CD8-positive, alpha-beta memory T cell (primary cell): ENCODE measurements at regions not wholly inside any gene's neighbourhood (a gene's known extent, or its start where the extent isn't known, plus 50 kb on each side); places are given as distances from the start of the nearest gene placed in this dataset.

ENCODE experiments used
- CTCF ChIA-PET: fragments of 350-600 bp; sonication (Branson Sonifier 250); formaldehyde crosslinking; loops from one replicate; lab custom pipeline; 2021; ENCODE audit warnings: antibody characterized with exemption; lab: Charles Lee
- POLR2A ChIA-PET: fragments of 350-600 bp; sonication (Branson Sonifier 250); formaldehyde crosslinking; loops from one replicate; lab custom pipeline; 2021; ENCODE audit warnings: antibody characterized with exemption; lab: Charles Lee
- DNase-seq, 5 donors: peaks; one replicate each; pipeline versions ENCODE4 v3.0.0 to v3.0.0-alpha.2; 2020 to 2022; ENCODE audit warnings: mixed read lengths in 1 of 5
- H3K27ac ChIP-seq: one replicate; pipeline ENCODE4 v1.7.0; 2013; ENCODE audit warnings: low read depth, mild to moderate bottlenecking, low read length, moderate library complexity
- H3K27me3 ChIP-seq: 2 replicates; pipeline ENCODE4 v1.7.0; 2013; ENCODE audit warnings: low read length, mild to moderate bottlenecking; ENCODE audit not compliant: insufficient read depth, poor library complexity, severe bottlenecking
- H3K36me3 ChIP-seq: 2 replicates; pipeline ENCODE4 v1.7.0; 2013; ENCODE audit warnings: mild to moderate bottlenecking, low read length, moderate library complexity; ENCODE audit not compliant: insufficient read depth
- H3K4me1 ChIP-seq: 2 replicates; pipeline ENCODE4 v1.7.0; 2013; ENCODE audit warnings: mild to moderate bottlenecking, low read length, moderate library complexity; ENCODE audit not compliant: insufficient read depth
- H3K4me3 ChIP-seq: 2 replicates; pipeline ENCODE4 v1.7.0; 2013; ENCODE audit warnings: mild to moderate bottlenecking, low read length
- H3K9me3 ChIP-seq: 2 replicates; pipeline ENCODE4 v1.7.0; 2013; ENCODE audit warnings: mild to moderate bottlenecking, low read length
- H3K27ac Mint-ChIP-seq, 8 donors: one replicate each; pipeline ENCODE4 v1.8.0; 2020 to 2021; ENCODE audit warnings: mixed read lengths in 8 of 8, mild to moderate bottlenecking in 6 of 8, inconsistent platforms in 3 of 8, moderate library complexity in 3 of 8
- H3K27me3 Mint-ChIP-seq, 2 donors: one replicate each; pipeline ENCODE4 v1.8.0; 2020 to 2021; ENCODE audit warnings: mixed read lengths in 2 of 2, mild to moderate bottlenecking in 1 of 2, moderate library complexity in 1 of 2
- H3K36me3 Mint-ChIP-seq, 3 donors: one replicate each; pipeline ENCODE4 v1.8.0; 2020 to 2021; ENCODE audit warnings: mixed read lengths in 3 of 3, inconsistent platforms in 1 of 3, mild to moderate bottlenecking in 1 of 3
- H3K4me1 Mint-ChIP-seq, 3 donors: one replicate each; pipeline ENCODE4 v1.8.0; 2020 to 2021; ENCODE audit warnings: mixed read lengths in 3 of 3, inconsistent platforms in 1 of 3, mild to moderate bottlenecking in 1 of 3
- H3K4me3 Mint-ChIP-seq, 7 donors: one replicate each; pipeline ENCODE4 v1.8.0; 2020 to 2021; ENCODE audit warnings: mixed read lengths in 7 of 7, mild to moderate bottlenecking in 6 of 7, moderate library complexity in 4 of 7, inconsistent platforms in 2 of 7
- H3K9me3 Mint-ChIP-seq, 5 donors: one replicate each; pipeline ENCODE4 v1.8.0; 2020 to 2022; ENCODE audit warnings: mixed read lengths in 5 of 5, mild to moderate bottlenecking in 3 of 5, moderate library complexity in 2 of 5, inconsistent platforms in 1 of 5

DNA sequence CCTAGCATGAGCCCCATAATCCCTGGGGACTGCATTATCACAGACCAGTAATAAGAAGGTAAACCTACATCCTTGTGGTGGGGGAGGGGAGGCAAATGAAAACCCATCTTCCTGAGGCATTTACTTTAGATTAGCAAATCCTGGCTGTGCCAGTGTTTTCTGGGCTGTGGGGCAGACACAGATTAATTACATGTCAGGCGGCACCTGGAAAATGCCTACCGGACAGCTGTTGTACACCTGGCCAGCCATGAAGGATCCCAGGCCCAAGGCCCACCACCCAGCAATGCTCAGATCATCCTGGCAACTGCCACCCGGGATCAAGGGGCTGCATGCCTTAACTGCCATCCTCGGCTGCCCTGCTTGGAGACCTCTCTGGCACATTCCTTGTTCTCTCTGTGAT lies 59.1 kb upstream of the RASA2 start:
- Histone ChIP-seq H3K9me3 (no peaks in the 10 kb centered on the region), H3K4me1 (peaks cover 18% of the 10 kb centered on the region), H3K36me3 (peaks cover 4% of the 10 kb centered on the region), H3K27me3 (no peaks in the 10 kb centered on the region), H3K4me3 (no peak overlapping the region), H3K27ac (no peak overlapping the region)
- no peak for DNase-seq
- peak overlapping the region in 3 of 8 donors; percentile 17 to 68 (median 29) for H3K27ac Mint-ChIP-seq
- CTCF ChIA-PET, result interaction anchor here (2.1 to 5.4 kb wide), 3 partner anchors 9 to 67 kb away, joined by 6 to 32 read pairs (median 11); no protein-coding TSS in a partner anchor
- POLR2A ChIA-PET, result no interaction called here
- no peaks in the 10 kb centered on the region for H3K27me3 Mint-ChIP-seq
- peaks cover 45 to 83% (median 68%) of the 10 kb centered on the region in 3 donors for H3K4me1 Mint-ChIP-seq
- no peak overlapping the region for H3K4me3 Mint-ChIP-seq
- peaks cover 0 to 79% (median 13%) of the 10 kb centered on the region in 3 donors for H3K36me3 Mint-ChIP-seq
- no peaks in the 10 kb centered on the region for H3K9me3 Mint-ChIP-seq

DNA sequence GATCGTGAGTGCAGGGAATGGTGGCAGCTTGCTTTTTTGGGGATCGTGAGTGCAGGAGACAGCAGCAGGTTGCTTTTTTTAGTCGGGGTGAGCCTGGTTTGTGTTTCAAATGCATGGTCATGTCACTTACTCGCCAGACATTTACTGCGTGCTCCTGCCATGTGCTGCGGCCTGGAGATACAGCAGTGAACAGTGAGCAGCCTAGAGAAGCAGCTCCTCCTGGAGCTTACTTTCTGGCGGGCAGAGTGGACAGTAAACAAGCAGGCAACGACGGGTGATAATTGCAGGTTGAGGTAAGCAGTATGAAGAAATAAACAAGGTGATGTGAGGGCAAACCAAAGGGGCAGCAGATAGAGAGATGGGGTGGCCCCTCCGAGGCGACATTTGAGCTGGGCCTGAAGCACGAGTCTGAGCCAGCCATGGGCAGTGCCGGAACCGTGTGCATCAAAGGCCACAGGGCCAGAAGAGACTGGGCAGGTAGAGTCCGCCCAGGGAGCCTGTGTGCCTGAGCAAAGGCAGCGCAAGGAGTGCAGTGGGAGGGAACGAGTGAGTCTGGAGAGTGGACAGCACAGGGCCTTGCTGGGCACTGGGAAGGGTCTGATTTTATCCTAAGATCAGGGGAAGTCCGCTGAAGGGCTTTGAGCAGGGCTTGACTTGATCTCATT lies 57.3 kb upstream of the RASA2 start:
- Histone ChIP-seq H3K36me3 (peaks cover 4% of the 10 kb centered on the region), H3K27me3 (no peaks in the 10 kb centered on the region), H3K9me3 (no peaks in the 10 kb centered on the region), H3K4me1 (peaks cover 14% of the 10 kb centered on the region), H3K27ac (no peak overlapping the region), H3K4me3 (no peak overlapping the region)
- Mint-ChIP-seq H3K4me3 (peak overlapping the region in 1 of 7 donors; percentile 35), H3K27ac (peak overlapping the region in 5 of 8 donors; percentile 33 to 87 (median 55)), H3K36me3 (peaks cover 0 to 67% (median 12%) of the 10 kb centered on the region in 3 donors), H3K9me3 (no peaks in the 10 kb centered on the region), H3K27me3 (no peaks in the 10 kb centered on the region), H3K4me1 (peaks cover 46 to 81% (median 68%) of the 10 kb centered on the region in 3 donors)
- CTCF ChIA-PET, result interaction anchor here (1.0 to 2.9 kb wide), 4 partner anchors 11 to 69 kb away, joined by 3 to 7 read pairs (median 4); no protein-coding TSS in a partner anchor
- no peak for DNase-seq
- POLR2A ChIA-PET, result no interaction called here

GRCh38 chr3:141430316-141430715 lies 56.5 kb upstream of the RASA2 start:
- Mint-ChIP-seq H3K27me3 (no peaks in the 10 kb centered on the region), H3K27ac (peak overlapping the region in 1 of 8 donors; percentile 38), H3K36me3 (peaks cover 0 to 63% (median 12%) of the 10 kb centered on the region in 3 donors), H3K4me3 (no peak overlapping the region), H3K9me3 (no peaks in the 10 kb centered on the region), H3K4me1 (peaks cover 41 to 75% (median 61%) of the 10 kb centered on the region in 3 donors)
- CTCF ChIA-PET, result interaction anchor here (0.7 to 3.0 kb wide), 6 partner anchors 11 to 70 kb away, joined by 3 to 28 read pairs (median 3); no protein-coding TSS in a partner anchor
- Histone ChIP-seq H3K27ac (no peak overlapping the region), H3K9me3 (no peaks in the 10 kb centered on the region), H3K27me3 (no peaks in the 10 kb centered on the region), H3K4me3 (no peak overlapping the region), H3K36me3 (peaks cover 4% of the 10 kb centered on the region), H3K4me1 (peaks cover 14% of the 10 kb centered on the region)
- POLR2A ChIA-PET, result no interaction called here
- no peak for DNase-seq

GRCh38 chr3:141431411-141432378 lies 55.1 kb upstream of the RASA2 start:
- no peak for DNase-seq
- Histone ChIP-seq H3K27me3 (no peaks in the 10 kb centered on the region), H3K4me3 (no peak overlapping the region), H3K27ac (no peak overlapping the region), H3K9me3 (no peaks in the 10 kb centered on the region), H3K4me1 (peaks cover under 1% of the 10 kb centered on the region), H3K36me3 (peaks cover 4% of the 10 kb centered on the region)
- H3K4me1 Mint-ChIP-seq, result peaks cover 37 to 68% (median 48%) of the 10 kb centered on the region in 3 donors
- ChIA-PET CTCF (interaction anchor here (1.1 to 3.0 kb wide), 4 partner anchors 9 to 71 kb away, joined by 3 to 28 read pairs (median 6); no protein-coding TSS in a partner anchor), POLR2A (no interaction called here)
- H3K36me3 Mint-ChIP-seq, result peaks cover 0 to 54% (median 12%) of the 10 kb centered on the region in 3 donors
- no peaks in the 10 kb centered on the region for H3K9me3 Mint-ChIP-seq
- no peaks in the 10 kb centered on the region for H3K27me3 Mint-ChIP-seq
- H3K4me3 Mint-ChIP-seq, result peak overlapping the region in 1 of 7 donors; percentile 1
- H3K27ac Mint-ChIP-seq, result peak overlapping the region in 3 of 8 donors; percentile 17 to 71 (median 61)

DNA sequence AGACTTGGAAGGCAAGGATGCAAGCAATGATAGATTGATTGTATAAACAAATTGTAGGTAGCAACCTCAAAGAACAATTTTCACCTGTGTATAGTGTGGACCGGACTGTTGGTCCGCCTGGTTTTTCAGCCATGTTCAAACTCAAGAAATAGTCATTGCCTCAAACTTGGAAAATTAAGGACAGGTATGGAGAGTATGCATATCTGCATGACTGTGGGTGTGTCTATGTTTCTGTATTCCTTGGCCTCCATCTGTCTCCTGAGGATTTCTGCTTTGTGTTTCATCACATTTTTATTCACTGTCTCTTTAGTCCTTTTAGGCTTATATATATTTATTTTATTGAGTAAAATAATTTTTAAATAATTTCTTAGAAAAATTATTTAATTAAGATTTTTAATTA lies 53.9 kb upstream of the RASA2 start:
- ChIA-PET CTCF (interaction anchor here (1.2 to 3.0 kb wide), 2 partner anchors 8 to 63 kb away, joined by 3 to 28 read pairs; no protein-coding TSS in a partner anchor), POLR2A (interaction anchor here (1.0 kb wide), 1 partner anchor 32 kb away, joined by 3 read pairs; no protein-coding TSS in a partner anchor)
- DNase-seq, result no peak
- H3K9me3 Mint-ChIP-seq, result no peaks in the 10 kb centered on the region
- H3K9me3 ChIP-seq, result no peaks in the 10 kb centered on the region
- H3K36me3 Mint-ChIP-seq, result peaks cover 0 to 50% (median 12%) of the 10 kb centered on the region in 3 donors
- peak overlapping the region in 1 of 8 donors; percentile 40 for H3K27ac Mint-ChIP-seq
- H3K4me3 Mint-ChIP-seq, result no peak overlapping the region
- no peaks in the 10 kb centered on the region for H3K27me3 Mint-ChIP-seq
- peaks cover 4% of the 10 kb centered on the region for H3K36me3 ChIP-seq
- H3K4me1 ChIP-seq, result no peaks in the 10 kb centered on the region
- H3K4me3 ChIP-seq, result no peak overlapping the region
- no peak overlapping the region for H3K27ac ChIP-seq
- no peaks in the 10 kb centered on the region for H3K27me3 ChIP-seq
- H3K4me1 Mint-ChIP-seq, result peaks cover 37 to 63% (median 47%) of the 10 kb centered on the region in 3 donors

GRCh38 chr3:141434255-141434654 lies 52.6 kb upstream of the RASA2 start:
- no peak for DNase-seq
- no peaks in the 10 kb centered on the region for H3K9me3 Mint-ChIP-seq
- no peaks in the 10 kb centered on the region for H3K27me3 Mint-ChIP-seq
- no peak overlapping the region for H3K4me3 ChIP-seq
- peaks cover 4% of the 10 kb centered on the region for H3K36me3 ChIP-seq
- no peak overlapping the region for H3K27ac ChIP-seq
- ChIA-PET CTCF (interaction anchor here (1.0 to 1.7 kb wide), 2 partner anchors 73 to 123 kb away, joined by 3 to 5 read pairs; no protein-coding TSS in a partner anchor), POLR2A (no interaction called here)
- H3K27me3 ChIP-seq, result no peaks in the 10 kb centered on the region
- H3K27ac Mint-ChIP-seq, result peak overlapping the region in 6 of 8 donors; percentile 12 to 87 (median 49)
- H3K36me3 Mint-ChIP-seq, result peaks cover 0 to 50% (median 12%) of the 10 kb centered on the region in 3 donors
- peaks cover 38 to 62% (median 45%) of the 10 kb centered on the region in 3 donors for H3K4me1 Mint-ChIP-seq
- no peaks in the 10 kb centered on the region for H3K9me3 ChIP-seq
- H3K4me3 Mint-ChIP-seq, result peak overlapping the region in 1 of 7 donors; percentile 6
- H3K4me1 ChIP-seq, result peaks cover 4% of the 10 kb centered on the region

DNA sequence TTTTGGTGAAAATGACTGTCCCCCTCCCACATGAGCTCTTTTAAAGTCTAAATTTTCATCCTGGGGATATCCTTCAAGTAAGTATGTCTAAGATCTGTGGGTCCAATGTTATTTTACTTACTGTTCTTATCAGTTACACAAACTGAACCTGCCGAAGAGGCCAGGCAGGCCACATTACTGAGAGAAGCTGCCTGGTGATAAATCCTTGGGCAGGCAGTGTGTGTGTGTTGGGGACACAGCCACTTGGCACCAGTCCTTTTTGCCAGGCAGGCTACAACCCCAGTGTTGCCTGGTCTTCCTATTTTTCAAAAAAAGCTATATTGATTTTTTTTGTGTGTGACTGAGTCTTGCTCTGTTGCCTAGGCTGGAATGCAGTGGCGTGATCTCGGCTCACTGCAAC lies 50.6 kb upstream of the RASA2 start:
- Histone ChIP-seq H3K27ac (no peak overlapping the region), H3K9me3 (no peaks in the 10 kb centered on the region), H3K4me3 (no peak overlapping the region), H3K36me3 (no peaks in the 10 kb centered on the region), H3K4me1 (peaks cover 14% of the 10 kb centered on the region), H3K27me3 (no peaks in the 10 kb centered on the region)
- Mint-ChIP-seq H3K27me3 (no peaks in the 10 kb centered on the region), H3K9me3 (no peaks in the 10 kb centered on the region), H3K27ac (peak overlapping the region in 3 of 8 donors; percentile 11 to 81 (median 40)), H3K4me3 (no peak overlapping the region), H3K4me1 (peaks cover 47 to 68% (median 56%) of the 10 kb centered on the region in 3 donors), H3K36me3 (peaks cover 0 to 40% (median 8%) of the 10 kb centered on the region in 3 donors)
- ChIA-PET CTCF (interaction anchor here (0.7 to 2.2 kb wide), 9 partner anchors 10 to 132 kb away, joined by 3 to 8 read pairs (median 3); no protein-coding TSS in a partner anchor), POLR2A (interaction anchor here (1.0 kb wide), 1 partner anchor 16 kb away, joined by 3 read pairs; no protein-coding TSS in a partner anchor)
- no peak for DNase-seq
